ENCODE measurements at regions not wholly inside any gene's neighbourhood (a gene's known extent, or its start where the extent isn't known, plus 50 kb on each side); places are given as distances from the start of the nearest gene placed in this dataset.

GRCh38 chr1:117290890-117291289 is 76.4 kb upstream of the MAN1A2 start:
- Histone ChIP-seq H3K9me3 (no peaks in the 10 kb centered on the region), H3K4me3 (ENCODE audit: low read depth, low read length) (no peak overlapping the region), H3K27me3 (no peaks in the 10 kb centered on the region), H3K4me1 (no peaks in the 10 kb centered on the region), H3K36me3 (no peaks in the 10 kb centered on the region)
- no peak for TF ChIP-seq CTCF (IDR thresholded peaks at IDR 0.05; ENCODE audit: low read depth, low read length)
- DNase-seq: no peak

GRCh38 chr1:117289316-117289870 is 77.9 kb upstream of the MAN1A2 start:
- no peak for TF ChIP-seq CTCF (IDR thresholded peaks at IDR 0.05; ENCODE audit: low read depth, low read length)
- Histone ChIP-seq H3K4me1 (no peaks in the 10 kb centered on the region), H3K9me3 (no peaks in the 10 kb centered on the region), H3K27me3 (no peaks in the 10 kb centered on the region), H3K4me3 (ENCODE audit: low read depth, low read length) (no peak overlapping the region), H3K36me3 (no peaks in the 10 kb centered on the region)
- no peak for DNase-seq

- TF ChIP-seq CTCF (IDR thresholded peaks at IDR 0.05; ENCODE audit: low read depth, low read length): no peak
- no peaks in the 10 kb centered on the region for H3K27me3 ChIP-seq
- H3K4me3 ChIP-seq (ENCODE audit: low read depth, low read length): no peak overlapping the region
- no peaks in the 10 kb centered on the region for H3K4me1 ChIP-seq
- H3K9me3 ChIP-seq: no peaks in the 10 kb centered on the region
- no peaks in the 10 kb centered on the region for H3K36me3 ChIP-seq
- DNase-seq: no peak
These were observed 75.8 kb upstream of the VTCN1 start for GRCh38 chr1:117286562-117286961.

GRCh38 chr1:117286145-117286544 is 75.4 kb upstream of the VTCN1 start:
- Histone ChIP-seq H3K9me3 (no peaks in the 10 kb centered on the region), H3K4me1 (no peaks in the 10 kb centered on the region), H3K36me3 (no peaks in the 10 kb centered on the region), H3K4me3 (ENCODE audit: low read depth, low read length) (no peak overlapping the region), H3K27me3 (no peaks in the 10 kb centered on the region)
- TF ChIP-seq CTCF (IDR thresholded peaks at IDR 0.05; ENCODE audit: low read depth, low read length): no peak
- no peak for DNase-seq

GRCh38 chr1:117284399-117285215 is 73.9 kb upstream of the VTCN1 start:
- TF ChIP-seq CTCF (IDR thresholded peaks at IDR 0.05; ENCODE audit: low read depth, low read length): peak; percentile 73
- Histone ChIP-seq H3K36me3 (no peaks in the 10 kb centered on the region), H3K9me3 (no peaks in the 10 kb centered on the region), H3K4me3 (ENCODE audit: low read depth, low read length) (no peak overlapping the region), H3K4me1 (no peaks in the 10 kb centered on the region), H3K27me3 (no peaks in the 10 kb centered on the region)
- DNase-seq: peak; percentile 15

- TF ChIP-seq CTCF (IDR thresholded peaks at IDR 0.05; ENCODE audit: low read depth, low read length): no peak
- Histone ChIP-seq H3K4me1 (no peaks in the 10 kb centered on the region), H3K4me3 (ENCODE audit: low read depth, low read length) (no peak overlapping the region), H3K27me3 (no peaks in the 10 kb centered on the region), H3K36me3 (no peaks in the 10 kb centered on the region), H3K9me3 (no peaks in the 10 kb centered on the region)
- no peak for DNase-seq
These were observed 67.8 kb upstream of the VTCN1 start for GRCh38 chr1:117278531-117278930.

Measured in BE2C (cell line).